OCI-LY7 (cell line): ENCODE measurements at regions not wholly inside any gene's neighbourhood (a gene's known extent, or its start where the extent isn't known, plus 50 kb on each side); places are given as distances from the start of the nearest gene placed in this dataset.

Experiments
- CTCF ChIP-seq: fragments of 200-600 bp; sonication (generic); conservative IDR thresholded peaks from 2 replicates; pipeline ENCODE4 v1.5.1; 2014; ENCODE audit warnings: mild to moderate bottlenecking, antibody characterized with exemption, low read length, moderate library complexity, mixed read lengths
- EZH2phosphoT487 ChIP-seq: fragments of 200-600 bp; sonication (generic); IDR thresholded peaks from 2 replicates; pipeline ENCODE4 v1.6.1; 2018; ENCODE audit warnings: low read depth, borderline replicate concordance, mild to moderate bottlenecking, mixed run types, antibody characterized with exemption, low read length, moderate library complexity, mixed read lengths

- no peak for TF ChIP-seq CTCF
- TF ChIP-seq EZH2phosphoT487: no peak
Measured at GRCh38 chr15:95839367-95839782, 491.1 kb upstream of the NR2F2 start.
